Astrocyte of the cerebellum (primary cell): ENCODE measurements at regions not wholly inside any gene's neighbourhood (a gene's known extent, or its start where the extent isn't known, plus 50 kb on each side); places are given as distances from the start of the nearest gene placed in this dataset.

ENCODE experiments used
- DNase-seq: peaks from one replicate; pipeline ENCODE4 v3.0.0-alpha.2; 2011; ENCODE audit warnings: low read depth
- H3K4me3 ChIP-seq: 2 replicates; pipeline ENCODE4 v1.5.1; 2011; ENCODE audit warnings: mild to moderate bottlenecking, low read depth, low read length, moderate library complexity
- in situ Hi-C: cut with HindIII; loops from 2 replicates; pipeline ENCODE4 v1.10.0; 2017; ENCODE audit warnings: low sequenced_read_pairs
- TF ChIP-seq, protein P1 (sequence below): IDR thresholded peaks from 2 replicates; pipeline ENCODE4 v1.5.1; 2012; ENCODE audit warnings: low read length, low read depth, moderate library complexity, mild to moderate bottlenecking; ENCODE audit errors: missing control alignments

DNA sequence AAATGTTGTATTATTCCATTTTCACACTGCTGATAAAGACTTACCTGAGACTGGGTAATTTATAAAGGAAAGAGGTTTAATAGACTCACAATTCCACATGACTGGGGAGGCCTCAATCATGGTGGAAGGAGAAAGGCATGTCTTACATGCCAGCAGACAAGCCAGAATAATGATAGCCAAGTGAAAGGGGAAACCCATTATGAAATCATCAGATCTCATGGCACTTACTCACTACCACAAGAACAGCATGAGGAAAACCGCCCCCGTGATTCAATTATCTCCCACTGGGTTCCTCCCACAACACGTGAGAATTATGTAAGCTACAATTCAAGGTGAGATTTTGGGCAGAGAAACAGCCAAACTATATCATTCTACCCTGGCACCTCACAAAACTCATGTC is 2535.1 kb downstream of the ARAP2 start:
- H3K4me3 ChIP-seq, result no peak overlapping the region
- TF ChIP-seq, protein P1, sequence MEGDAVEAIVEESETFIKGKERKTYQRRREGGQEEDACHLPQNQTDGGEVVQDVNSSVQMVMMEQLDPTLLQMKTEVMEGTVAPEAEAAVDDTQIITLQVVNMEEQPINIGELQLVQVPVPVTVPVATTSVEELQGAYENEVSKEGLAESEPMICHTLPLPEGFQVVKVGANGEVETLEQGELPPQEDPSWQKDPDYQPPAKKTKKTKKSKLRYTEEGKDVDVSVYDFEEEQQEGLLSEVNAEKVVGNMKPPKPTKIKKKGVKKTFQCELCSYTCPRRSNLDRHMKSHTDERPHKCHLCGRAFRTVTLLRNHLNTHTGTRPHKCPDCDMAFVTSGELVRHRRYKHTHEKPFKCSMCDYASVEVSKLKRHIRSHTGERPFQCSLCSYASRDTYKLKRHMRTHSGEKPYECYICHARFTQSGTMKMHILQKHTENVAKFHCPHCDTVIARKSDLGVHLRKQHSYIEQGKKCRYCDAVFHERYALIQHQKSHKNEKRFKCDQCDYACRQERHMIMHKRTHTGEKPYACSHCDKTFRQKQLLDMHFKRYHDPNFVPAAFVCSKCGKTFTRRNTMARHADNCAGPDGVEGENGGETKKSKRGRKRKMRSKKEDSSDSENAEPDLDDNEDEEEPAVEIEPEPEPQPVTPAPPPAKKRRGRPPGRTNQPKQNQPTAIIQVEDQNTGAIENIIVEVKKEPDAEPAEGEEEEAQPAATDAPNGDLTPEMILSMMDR, result no peak
- in situ Hi-C loops, result no loop called here
- peak; percentile 71 for DNase-seq

- in situ Hi-C loops, result no loop called here
- H3K4me3 ChIP-seq, result no peak overlapping the region
- no peak for DNase-seq
- TF ChIP-seq, protein P1, result no peak
Measured at GRCh38 chr4:33711826-33712225, 2532.5 kb downstream of the ARAP2 start.

- TF ChIP-seq, protein P1, result no peak
- no peak for DNase-seq
- in situ Hi-C loops, result no loop called here
- H3K4me3 ChIP-seq, result no peak overlapping the region
Measured at GRCh38 chr4:33714971-33715370, 2529.3 kb downstream of the ARAP2 start.

DNA sequence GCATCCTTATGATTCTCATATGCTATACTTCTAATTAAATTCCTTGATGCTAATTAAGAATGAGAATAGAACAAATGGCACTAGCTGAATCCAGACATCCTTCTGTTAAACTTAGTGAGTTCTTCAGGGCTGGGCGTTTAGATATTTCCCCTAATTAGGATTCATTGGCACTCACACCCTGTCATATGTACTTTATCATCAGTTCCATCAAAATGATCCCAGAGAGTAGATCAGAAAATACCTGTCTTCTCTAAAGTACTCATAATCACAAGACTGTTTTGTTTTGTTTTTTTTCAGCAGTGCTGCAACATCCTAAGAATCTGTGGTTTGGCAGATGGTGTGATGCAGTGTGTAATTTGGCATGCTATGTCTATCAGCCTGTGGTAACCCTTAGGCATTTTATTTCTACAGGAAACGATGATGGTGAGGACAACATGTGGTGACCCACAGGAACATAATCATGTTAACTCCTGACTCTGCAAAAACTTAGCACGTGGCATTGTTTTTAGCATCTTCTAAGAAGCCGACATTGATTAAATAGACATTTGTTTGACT is 2528.4 kb downstream of the ARAP2 start:
- TF ChIP-seq, protein P1, result no peak
- H3K4me3 ChIP-seq, result no peak overlapping the region
- in situ Hi-C loops, result no loop called here
- DNase-seq, result peak; percentile 97

DNA sequence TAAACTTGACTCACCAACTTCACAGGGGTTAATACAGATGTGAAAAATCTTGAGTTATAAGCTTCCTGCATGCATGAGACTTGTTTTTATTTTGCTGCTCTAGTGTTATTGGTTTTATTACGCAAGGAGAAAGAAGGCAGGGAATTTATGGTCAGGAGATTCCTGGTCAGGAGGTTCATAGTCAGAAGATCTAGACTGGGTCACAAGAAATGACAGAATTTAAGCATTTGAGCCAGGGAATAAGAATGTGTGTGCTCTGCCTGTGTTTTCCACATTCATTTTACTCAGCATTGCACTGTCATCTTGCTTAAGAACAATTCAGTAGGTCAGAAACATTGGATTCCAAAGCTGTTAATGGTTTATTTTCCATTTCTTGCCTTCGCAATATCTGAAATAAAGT is 2522.1 kb downstream of the ARAP2 start:
- TF ChIP-seq, protein P1, result no peak
- DNase-seq, result peak; percentile 0
- no peak overlapping the region for H3K4me3 ChIP-seq
- in situ Hi-C loops, result no loop called here

DNA sequence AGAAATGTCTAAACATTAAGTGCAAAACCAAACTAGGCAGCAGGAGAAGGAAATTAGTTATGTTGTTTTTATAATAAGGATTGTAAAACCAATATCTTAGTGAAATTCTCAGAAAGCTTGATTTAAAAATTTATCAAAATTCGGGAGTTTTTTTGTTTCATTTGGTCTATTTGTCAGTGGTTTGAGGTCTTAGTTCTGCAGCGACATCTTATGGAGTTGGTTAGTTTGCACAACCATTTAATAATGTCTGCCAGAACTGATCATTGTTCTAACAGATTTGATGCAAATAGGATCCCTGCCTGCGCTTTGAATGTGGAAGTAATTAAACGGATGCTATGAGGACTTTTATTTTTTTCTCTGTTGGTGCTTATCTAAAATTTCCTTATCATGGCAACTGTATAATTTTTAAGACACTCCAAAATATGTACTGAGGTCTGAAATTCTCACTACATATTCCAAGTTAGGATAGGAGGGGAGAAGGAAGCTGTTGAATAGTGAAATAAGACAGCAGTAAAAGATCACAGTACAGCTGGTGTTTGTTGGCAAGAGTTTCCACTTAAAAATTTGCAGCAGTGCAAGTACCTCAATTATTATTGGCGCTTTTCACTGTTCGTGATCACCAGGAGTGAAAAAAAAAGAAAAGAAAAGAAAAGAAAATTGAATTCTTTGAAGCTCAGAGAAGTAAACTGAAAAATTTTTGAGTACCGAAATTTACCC is 2521.4 kb downstream of the ARAP2 start:
- TF ChIP-seq, protein P1, result peak; percentile 35
- DNase-seq, result peak; percentile 22
- in situ Hi-C loops, result no loop called here
- no peak overlapping the region for H3K4me3 ChIP-seq
